GM21737 (cell line): ENCODE measurements at regions not wholly inside any gene's neighbourhood (a gene's known extent, or its start where the extent isn't known, plus 50 kb on each side); places are given as distances from the start of the nearest gene placed in this dataset.

Experiments
- ATAC-seq: cut with Tn5 transposase; IDR thresholded peaks from one replicate; pipeline ENCODE4 v1.9.1; 2021; ENCODE audit warnings: mild to moderate bottlenecking, moderate library complexity; ENCODE audit not compliant: unreplicated experiment

GRCh38 chr9:115643948-115644727 lies 509.5 kb upstream of the PAPPA start:
- no peak for ATAC-seq

GRCh38 chr9:115649991-115650472 lies 503.6 kb upstream of the PAPPA start:
- no peak for ATAC-seq

GRCh38 chr9:115650768-115651167 lies 502.8 kb upstream of the PAPPA start:
- no peak for ATAC-seq

GRCh38 chr9:115651461-115651860 lies 502.1 kb upstream of the PAPPA start:
- no peak for ATAC-seq

- no peak for ATAC-seq
These were observed 500.4 kb upstream of the PAPPA start for GRCh38 chr9:115653171-115653606.

- no peak for ATAC-seq
These were observed 495.9 kb upstream of the PAPPA start for GRCh38 chr9:115657695-115658094.

GRCh38 chr9:115665519-115665918 lies 488.1 kb upstream of the PAPPA start:
- ATAC-seq, result no peak

GRCh38 chr9:115668521-115668920 lies 485.1 kb upstream of the PAPPA start:
- ATAC-seq, result no peak

- ATAC-seq, result no peak
These were observed 482.2 kb upstream of the PAPPA start for GRCh38 chr9:115671236-115671962.

GRCh38 chr9:115671963-115672305 lies 481.7 kb upstream of the PAPPA start:
- no peak for ATAC-seq

GRCh38 chr9:115672477-115673316 lies 480.9 kb upstream of the PAPPA start:
- no peak for ATAC-seq

GRCh38 chr9:115673599-115673998 lies 480.0 kb upstream of the PAPPA start:
- ATAC-seq, result no peak

GRCh38 chr9:115674091-115674490 lies 479.5 kb upstream of the PAPPA start:
- ATAC-seq, result no peak

GRCh38 chr9:115675834-115676233 lies 477.8 kb upstream of the PAPPA start:
- no peak for ATAC-seq

GRCh38 chr9:115680231-115680630 lies 473.4 kb upstream of the PAPPA start:
- ATAC-seq, result no peak

- no peak for ATAC-seq
These were observed 472.0 kb upstream of the PAPPA start for GRCh38 chr9:115681585-115681984.

GRCh38 chr9:115686069-115686468 lies 467.5 kb upstream of the PAPPA start:
- no peak for ATAC-seq

GRCh38 chr9:115687356-115687755 lies 466.2 kb upstream of the PAPPA start:
- ATAC-seq, result no peak

GRCh38 chr9:115689331-115689730 lies 464.3 kb upstream of the PAPPA start:
- ATAC-seq, result no peak

GRCh38 chr9:115690786-115691496 lies 462.6 kb upstream of the PAPPA start:
- no peak for ATAC-seq

GRCh38 chr9:115691693-115692092 lies 461.9 kb upstream of the PAPPA start:
- ATAC-seq, result no peak
